ENCODE measurements at regions not wholly inside any gene's neighbourhood (a gene's known extent, or its start where the extent isn't known, plus 50 kb on each side); places are given as distances from the start of the nearest gene placed in this dataset.

- DNase-seq = peak; percentile 60 to 70
These were observed 91.2 kb upstream of the MPP7 start for GRCh38 chr10:28393956-28394568.

- no peak for DNase-seq
These were observed 93.5 kb upstream of the MPP7 start for GRCh38 chr10:28396331-28396730.

DNA sequence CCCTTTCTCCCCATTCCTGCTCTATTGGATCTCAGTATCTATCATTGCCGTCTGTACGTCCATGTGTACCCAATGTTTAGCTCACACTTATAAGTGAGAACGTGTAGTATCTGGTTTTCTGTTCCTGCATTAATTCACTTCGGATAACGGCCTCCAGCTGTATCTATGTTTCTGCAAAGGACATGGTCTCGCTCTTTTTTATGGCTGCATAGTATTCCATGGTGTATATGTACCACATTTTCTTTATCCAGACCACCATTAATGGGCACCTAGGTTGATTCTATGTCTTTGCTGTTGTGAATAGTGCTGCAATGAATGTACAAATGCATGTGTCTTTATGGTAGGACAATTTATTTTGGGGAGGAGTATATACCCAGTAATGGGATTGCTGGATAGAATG is 94.4 kb upstream of the MPP7 start:
- DNase-seq = no peak

DNA sequence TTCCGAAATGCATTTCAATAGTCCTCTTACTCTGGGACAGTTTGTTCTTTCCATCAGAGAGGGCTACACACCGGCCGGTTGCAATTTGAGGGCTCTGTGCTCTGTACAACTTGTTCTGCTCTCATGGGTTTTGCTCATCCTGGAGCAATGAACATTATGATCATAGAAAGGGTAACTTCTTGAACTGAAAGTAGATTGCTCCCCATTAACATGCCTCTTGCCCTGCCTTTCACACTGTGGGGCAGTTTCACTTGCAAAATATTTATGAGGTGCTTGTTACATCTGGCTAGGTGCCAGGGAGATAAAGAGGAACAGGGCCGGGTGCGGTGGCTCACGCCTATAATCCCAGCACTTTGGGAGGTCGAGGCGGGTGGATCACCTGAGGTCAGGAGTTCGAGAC is 97.3 kb upstream of the MPP7 start:
- DNase-seq = peak in 1 of 2 donors; percentile 23

GRCh38 chr10:28400681-28401080 is 97.8 kb upstream of the MPP7 start:
- no peak for DNase-seq

DNA sequence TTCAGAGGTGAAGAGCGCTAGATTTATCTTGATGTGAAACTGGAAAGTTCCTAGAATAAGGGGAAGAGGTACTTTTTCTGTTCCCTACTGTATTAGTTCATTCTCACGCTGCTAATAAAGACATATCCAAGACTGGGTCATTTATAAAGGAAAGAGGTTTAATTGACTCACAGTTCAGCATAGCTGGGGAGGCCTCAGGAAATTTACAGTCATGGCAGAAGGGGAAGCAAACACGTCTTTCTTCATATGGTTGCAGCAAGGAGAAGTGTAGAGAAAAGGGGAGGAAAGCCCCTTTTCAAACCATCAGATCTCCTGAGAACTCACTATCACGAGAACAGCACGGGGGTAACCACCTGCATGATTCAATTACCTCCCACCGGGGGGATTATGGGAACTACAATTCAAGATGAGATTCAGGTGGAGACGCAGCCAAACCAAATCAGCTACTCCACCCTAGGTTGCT is 99.8 kb upstream of the MPP7 start:
- peak in 1 of 2 donors; percentile 51 for DNase-seq

DNA sequence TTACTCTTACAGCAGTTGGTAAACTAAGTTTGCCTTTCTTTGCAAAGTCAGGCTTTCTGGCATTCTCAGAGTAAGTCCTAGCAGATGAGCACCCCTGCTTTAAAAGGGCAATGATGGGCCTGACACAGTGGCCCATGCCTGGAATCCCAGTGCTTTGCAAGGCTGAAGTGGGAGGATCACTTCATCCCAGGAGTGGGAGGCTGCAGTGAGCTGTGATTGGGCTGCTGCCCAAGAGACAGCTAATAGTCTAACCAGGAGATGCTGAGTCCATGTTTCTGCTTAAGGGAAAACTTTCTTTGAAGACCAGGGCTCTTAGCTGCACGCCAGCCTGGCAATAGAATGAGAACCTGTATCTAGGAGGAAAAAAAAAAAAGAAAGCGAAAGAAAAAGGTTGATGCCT is 100.2 kb upstream of the MPP7 start:
- no peak for DNase-seq

- no peak for DNase-seq
These were observed 105.4 kb upstream of the MPP7 start for GRCh38 chr10:28408237-28408777.

DNA sequence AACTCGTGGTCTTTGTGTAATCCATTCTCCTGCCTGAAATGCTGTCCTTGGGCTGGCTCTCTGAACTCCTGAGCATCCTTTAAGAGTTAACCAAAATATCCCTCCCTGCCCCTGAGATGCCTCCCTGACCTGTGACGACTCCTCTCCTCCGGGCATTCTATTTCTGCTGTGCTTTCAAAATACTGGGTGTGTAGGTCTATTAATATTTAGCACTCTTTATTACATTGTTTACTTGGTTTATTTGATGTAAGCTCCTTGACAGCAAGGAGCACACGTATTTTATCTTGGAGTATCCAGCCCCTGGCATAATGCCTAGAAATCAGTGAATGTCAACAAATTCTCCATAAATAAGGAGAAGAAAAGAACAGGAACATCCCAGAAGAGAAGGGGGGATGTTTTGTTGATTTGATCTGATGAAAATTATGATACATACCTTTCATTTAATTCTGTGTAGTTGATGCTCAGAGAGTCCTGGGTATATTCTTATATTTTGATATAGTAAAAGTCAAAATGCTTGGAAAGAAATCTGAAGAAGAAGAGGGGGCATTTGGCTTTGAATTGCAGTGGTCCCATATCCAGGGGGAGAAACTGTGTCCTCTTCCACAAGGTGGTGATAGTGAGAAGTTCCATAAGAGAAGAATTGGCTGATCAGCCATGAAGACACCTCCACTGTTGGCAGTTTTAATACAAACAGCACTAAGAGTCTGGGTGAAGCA is 107.7 kb upstream of the MPP7 start:
- no peak for DNase-seq

DNA sequence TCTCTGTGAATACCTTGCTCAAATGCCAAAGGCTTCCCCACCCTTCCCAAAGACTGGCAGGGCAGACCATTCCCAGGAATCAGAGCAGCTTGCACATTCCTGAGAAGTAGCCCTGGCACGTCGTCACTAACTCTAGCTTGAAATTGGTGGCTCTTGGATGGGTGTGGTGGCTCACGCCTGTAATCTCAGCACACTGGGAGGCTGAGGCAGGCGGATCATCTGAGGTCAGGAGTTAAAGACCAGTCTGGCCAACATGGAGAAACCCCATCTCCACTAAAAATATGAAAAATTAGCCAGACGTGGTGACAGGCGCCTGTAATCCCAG is 108.2 kb upstream of the MPP7 start:
- DNase-seq = no peak

GRCh38 chr10:28411648-28412047 is 108.8 kb upstream of the MPP7 start:
- peak in 1 of 2 donors; percentile 66 for DNase-seq

GRCh38 chr10:28418069-28418468 is 114.8 kb upstream of the WAC start:
- no peak for DNase-seq

GRCh38 chr10:28425422-28425821 is 107.5 kb upstream of the WAC start:
- no peak for DNase-seq

DNA sequence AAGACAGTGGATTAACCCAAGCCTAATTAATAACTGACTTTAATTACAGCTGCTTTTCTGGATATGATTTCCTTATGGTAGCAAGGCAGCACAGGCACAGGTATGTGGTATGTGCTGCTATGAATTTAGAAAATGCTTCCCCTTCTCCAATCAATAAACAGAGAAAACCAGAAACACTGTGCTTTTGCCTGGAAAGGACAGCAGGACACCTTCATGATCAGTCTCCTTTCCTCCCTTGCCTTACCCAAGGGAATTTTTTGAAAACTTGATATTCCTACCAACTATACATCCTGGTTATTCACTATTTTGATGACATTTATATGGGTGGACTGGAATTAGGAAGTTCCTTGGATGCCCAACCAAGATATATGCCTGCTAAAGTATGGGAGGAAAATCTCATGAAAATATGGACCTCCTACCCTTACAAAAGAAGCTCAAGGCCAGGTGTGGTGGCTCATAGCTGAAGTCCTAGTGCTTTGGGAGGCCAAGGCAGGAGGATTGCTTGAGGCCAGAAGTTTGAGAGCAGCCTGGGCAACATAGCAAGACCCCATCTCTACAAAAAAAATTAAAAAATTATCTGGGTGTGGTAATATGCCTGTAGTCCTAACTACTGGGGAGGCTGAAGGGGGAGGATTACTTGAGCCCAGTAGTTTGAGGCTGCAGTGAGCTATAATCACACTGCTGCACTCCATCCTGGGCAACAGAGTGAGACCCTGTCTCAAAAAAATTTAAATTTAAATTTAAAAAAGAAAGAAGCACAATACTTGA is 106.3 kb upstream of the WAC start:
- no peak for DNase-seq

- DNase-seq = no peak
These were observed 105.5 kb upstream of the WAC start for GRCh38 chr10:28427376-28427775.

DNA sequence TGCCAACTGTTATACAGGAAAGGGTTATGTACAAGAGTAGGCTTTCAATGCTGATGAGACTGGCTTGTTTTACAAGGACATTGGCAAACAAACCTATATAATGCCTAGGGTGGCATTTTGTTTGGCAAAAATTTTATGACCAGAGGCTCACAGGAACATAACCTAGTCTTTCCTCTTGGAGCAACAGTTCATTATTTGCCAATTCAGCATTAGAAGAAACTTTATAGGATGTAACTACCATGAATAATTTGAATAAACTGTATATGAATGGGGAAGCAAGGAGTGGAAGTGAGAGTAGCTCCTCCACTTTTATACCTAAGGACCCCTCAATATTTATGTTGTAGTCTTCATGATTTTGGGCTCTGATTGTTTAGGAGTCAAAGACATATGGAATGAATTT is 103.9 kb upstream of the WAC start:
- DNase-seq = no peak

- no peak for DNase-seq
These were observed 103.2 kb upstream of the WAC start for GRCh38 chr10:28429573-28430216.

DNA sequence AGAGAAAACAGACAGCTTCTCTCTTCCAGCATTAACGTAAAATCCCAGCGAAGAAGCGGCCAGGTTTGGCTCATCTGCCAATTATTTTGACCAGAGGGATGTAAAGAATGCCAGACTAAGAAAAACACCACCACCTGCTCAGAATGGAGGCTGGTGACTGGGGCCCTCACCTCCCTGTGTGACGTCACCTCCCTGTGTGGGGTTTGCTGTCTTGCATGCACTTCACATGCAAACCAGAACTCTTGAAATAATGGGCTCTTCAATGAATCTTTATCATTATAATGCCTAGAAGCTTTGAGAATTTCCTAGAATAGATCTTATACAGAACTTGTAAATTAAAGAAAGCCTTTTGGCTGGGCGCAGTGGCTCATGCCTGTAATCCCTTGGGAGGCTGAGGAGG is 101.8 kb upstream of the WAC start:
- no peak for DNase-seq

DNA sequence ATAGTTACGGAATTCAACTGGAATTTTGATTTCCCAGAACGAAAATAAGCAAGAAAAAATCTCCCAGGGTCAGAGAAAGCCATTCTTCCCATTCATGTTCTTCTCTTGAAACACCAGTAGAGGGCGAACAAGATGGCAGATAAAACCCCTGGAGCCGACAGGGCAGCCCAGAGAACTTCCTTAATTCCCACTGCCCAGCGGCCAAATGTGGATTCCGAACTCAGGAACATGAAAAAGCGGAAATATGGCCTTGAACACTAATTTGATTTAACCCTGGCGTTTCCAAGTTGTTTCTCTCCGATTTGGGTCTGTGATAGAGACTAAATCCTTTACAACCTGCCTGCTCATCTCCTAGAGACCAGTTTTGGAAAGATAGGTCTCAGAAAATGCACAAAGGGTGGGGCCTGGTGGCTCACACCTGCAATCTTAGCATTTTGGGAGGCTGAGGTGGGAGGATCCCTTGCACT is 100.7 kb upstream of the WAC start:
- DNase-seq = peak; percentile 49 to 58

GRCh38 chr10:28434063-28434462 is 98.9 kb upstream of the WAC start:
- DNase-seq = no peak

GRCh38 chr10:28442403-28442802 is 90.5 kb upstream of the WAC start:
- DNase-seq = no peak

DNA sequence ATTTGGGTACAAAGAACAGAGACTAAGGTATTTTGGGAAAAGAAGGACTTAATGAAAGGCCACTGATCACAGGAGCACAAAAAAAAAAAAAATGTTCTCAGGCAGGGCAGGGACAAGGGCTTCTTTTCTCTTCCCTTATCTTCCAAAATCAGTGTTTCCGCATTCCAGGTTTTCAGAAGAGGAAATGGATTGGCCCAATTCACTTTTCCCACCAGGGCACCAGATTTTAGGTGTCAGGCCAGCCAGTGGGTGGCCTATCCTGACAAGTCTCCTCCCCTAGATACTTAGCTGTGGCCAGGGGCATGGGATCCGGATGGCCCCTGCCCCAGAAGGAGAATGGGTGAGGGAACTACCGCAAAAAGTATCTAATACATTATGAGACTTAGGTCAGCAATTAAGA is 88.9 kb upstream of the WAC start:
- no peak for DNase-seq

DNA sequence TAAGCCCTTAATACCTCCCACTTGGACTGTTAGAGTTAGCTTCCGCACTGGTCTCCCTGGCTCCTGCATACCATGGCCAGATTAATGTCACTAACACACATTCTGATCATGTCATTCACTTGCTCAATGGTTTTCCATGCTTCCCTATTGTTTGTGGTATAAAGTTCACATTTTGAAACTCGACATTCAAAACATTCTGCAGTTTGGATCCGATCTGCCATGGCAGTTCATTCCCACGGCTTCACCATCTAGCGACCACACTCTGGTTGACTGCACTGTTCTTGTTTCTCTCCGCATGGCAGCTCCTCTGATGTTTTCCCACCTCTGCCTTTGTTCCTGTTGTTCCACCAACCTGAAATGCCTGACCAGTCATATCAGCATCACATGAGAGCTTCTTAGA is 87.4 kb upstream of the WAC start:
- no peak for DNase-seq

Data from CD4-positive, alpha-beta T cell treated with Interferon alpha-2 for 1 hour (primary cell).